Liver (tissue), 7 donors: ENCODE measurements at regions not wholly inside any gene's neighbourhood (a gene's known extent, or its start where the extent isn't known, plus 50 kb on each side); places are given as distances from the start of the nearest gene placed in this dataset.

Source experiments
- DNase-seq: peaks from one replicate; pipeline ENCODE4 v3.0.0-alpha.2; 2017; ENCODE audit warnings: low spot score
- H3K27ac ChIP-seq, 2 donors: one replicate each; pipeline ENCODE4 v1.7.0; 2013; ENCODE audit warnings: inconsistent platforms in 2 of 2, low read length in 2 of 2, control low read depth in 1 of 2, low read depth in 1 of 2, mild to moderate bottlenecking in 1 of 2
- H3K27me3 ChIP-seq, 4 donors: one replicate each; pipeline versions ENCODE4 v1.6.1 to v1.7.0; 2013; ENCODE audit warnings: low read length in 3 of 4, inconsistent platforms in 1 of 4, mild to moderate bottlenecking in 1 of 4, moderate library complexity in 1 of 4; ENCODE audit not compliant: control insufficient read depth in 4 of 4, insufficient read depth in 4 of 4
- H3K36me3 ChIP-seq, 4 donors: one replicate each; pipeline versions ENCODE4 v1.6.1 to v1.7.0; 2013; ENCODE audit warnings: low read length in 3 of 4, mild to moderate bottlenecking in 3 of 4, low read depth in 1 of 4, moderate library complexity in 1 of 4; ENCODE audit not compliant: control insufficient read depth in 4 of 4, insufficient read depth in 3 of 4
- H3K4me1 ChIP-seq, 4 donors: one replicate each; pipeline versions ENCODE4 v1.6.1 to v1.7.0; 2013; ENCODE audit warnings: low read length in 3 of 4, mild to moderate bottlenecking in 3 of 4, moderate library complexity in 1 of 4; ENCODE audit not compliant: control insufficient read depth in 4 of 4, insufficient read depth in 4 of 4
- H3K4me3 ChIP-seq, 3 donors: one replicate each; pipeline versions ENCODE4 v1.6.1 to v1.7.0; 2013; ENCODE audit warnings: low read length in 3 of 3, control low read depth in 1 of 3, low read depth in 1 of 3, mild to moderate bottlenecking in 1 of 3
- H3K9ac ChIP-seq, 2 donors: one replicate each; pipeline ENCODE4 v1.7.0; 2013; ENCODE audit warnings: low read length in 2 of 2, mild to moderate bottlenecking in 2 of 2, moderate library complexity in 2 of 2, control low read depth in 1 of 2, low read depth in 1 of 2
- H3K9me3 ChIP-seq, 4 donors: one replicate each; pipeline versions ENCODE4 v1.6.1 to v1.7.0; 2013; ENCODE audit warnings: low read length in 3 of 4; ENCODE audit not compliant: control insufficient read depth in 4 of 4
- EGR1 ChIP-seq, 2 donors: IDR thresholded peaks; 2 replicates each; pipeline ENCODE4 v1.6.1; 2016 to 2018; ENCODE audit warnings: antibody characterized with exemption in 2 of 2, low read depth in 2 of 2
- FOXA1 ChIP-seq: IDR thresholded peaks from 2 replicates; pipeline ENCODE4 v1.6.1; 2016; ENCODE audit warnings: antibody characterized with exemption
- FOXA2 ChIP-seq: IDR thresholded peaks from 2 replicates; pipeline ENCODE4 v1.6.1; 2016; ENCODE audit warnings: antibody characterized with exemption
- GABPA ChIP-seq, 2 donors: IDR thresholded peaks in 1 of 2; conservative IDR thresholded peaks in 1 of 2; 2 replicates each; pipeline ENCODE4 v1.6.1; 2016; ENCODE audit warnings: antibody characterized with exemption in 2 of 2, mild to moderate bottlenecking in 1 of 2, moderate library complexity in 1 of 2
- MAX ChIP-seq: IDR thresholded peaks from 2 replicates; pipeline ENCODE4 v1.6.1; 2016; ENCODE audit warnings: antibody characterized with exemption
- NR2F2 ChIP-seq: IDR thresholded peaks from 2 replicates; pipeline ENCODE4 v1.6.1; 2016; ENCODE audit warnings: antibody characterized with exemption
- RAD21 ChIP-seq, 2 donors: IDR thresholded peaks; 2 replicates each; pipeline ENCODE4 v1.6.1; 2016; ENCODE audit warnings: antibody characterized with exemption in 2 of 2, mild to moderate bottlenecking in 2 of 2
- RXRA ChIP-seq, 2 donors: IDR thresholded peaks; 2 replicates each; pipeline ENCODE4 v1.6.1; 2017 to 2018; ENCODE audit warnings: antibody characterized with exemption in 2 of 2, mild to moderate bottlenecking in 1 of 2
- SP1 ChIP-seq: IDR thresholded peaks from 2 replicates; pipeline ENCODE4 v1.6.1; 2018; ENCODE audit warnings: antibody characterized with exemption, mild to moderate bottlenecking
- TAF1 ChIP-seq: conservative IDR thresholded peaks from 2 replicates; pipeline ENCODE4 v1.6.1; 2016; ENCODE audit warnings: antibody characterized with exemption, mild to moderate bottlenecking
- YY1 ChIP-seq: IDR thresholded peaks from 2 replicates; pipeline ENCODE4 v1.6.1; 2016; ENCODE audit warnings: antibody characterized with exemption, mild to moderate bottlenecking
- ZBTB33 ChIP-seq: IDR thresholded peaks from 2 replicates; pipeline ENCODE4 v1.6.1; 2016; ENCODE audit warnings: antibody characterized with exemption
- WGBS: extraction: QIAGEN DNeasy Blood & Tissue Kit; methylation state at CpG from one replicate; pipeline ENCODE4 v1.1.7; 2013; 5-methylcytosine and 5-hydroxymethylcytosine counted together
- TF ChIP-seq, protein P1 (sequence below): IDR thresholded peaks from 2 replicates; pipeline ENCODE4 v1.6.1; 2016; ENCODE audit warnings: antibody characterized with exemption
- donor health status: healthy.
- donor health status: healthy.
- donor health status: healthy.
- donor health status: healthy.

DNA sequence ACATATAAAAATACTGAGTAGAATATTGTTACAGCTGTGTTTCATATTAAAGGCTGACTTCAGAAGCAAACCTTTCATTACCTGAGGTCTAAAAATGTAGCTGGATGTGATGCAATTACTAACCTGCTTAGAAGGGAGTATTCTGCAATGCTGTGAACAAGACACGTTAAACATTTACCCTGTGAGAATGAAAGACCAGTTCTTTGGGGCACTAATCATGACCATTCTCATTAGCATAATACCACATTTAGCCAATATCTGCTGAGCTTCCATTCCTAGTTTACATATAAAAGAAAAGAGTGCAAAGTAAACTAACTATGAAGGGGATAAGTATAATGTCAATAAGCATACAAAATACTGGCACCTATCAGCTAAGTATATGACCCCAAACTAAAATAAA is 784.0 kb upstream of the KLHL29 start (continued):
- TF ChIP-seq, protein P1, sequence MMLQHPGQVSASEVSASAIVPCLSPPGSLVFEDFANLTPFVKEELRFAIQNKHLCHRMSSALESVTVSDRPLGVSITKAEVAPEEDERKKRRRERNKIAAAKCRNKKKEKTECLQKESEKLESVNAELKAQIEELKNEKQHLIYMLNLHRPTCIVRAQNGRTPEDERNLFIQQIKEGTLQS: no peak
- TF ChIP-seq RXRA (IDR thresholded peaks at IDR 0.05): no peak

GRCh38 chr2:22604136-22604535 is 780.8 kb upstream of the KLHL29 start:
- 86% methylated on average over 4 of the region's 4 CpGs for whole genome bisulfite sequencing
- H3K27ac ChIP-seq: no peak overlapping the region
- TF ChIP-seq YY1: no peak
- peaks cover 0 to under 1% (median 0%) of the 10 kb centered on the region in 4 donors for H3K27me3 ChIP-seq
- no peak for DNase-seq
- no peaks in the 10 kb centered on the region for H3K9me3 ChIP-seq
- H3K4me3 ChIP-seq: no peak overlapping the region
- no peak overlapping the region for H3K9ac ChIP-seq
- no peaks in the 10 kb centered on the region for H3K36me3 ChIP-seq
- H3K4me1 ChIP-seq: no peaks in the 10 kb centered on the region

DNA sequence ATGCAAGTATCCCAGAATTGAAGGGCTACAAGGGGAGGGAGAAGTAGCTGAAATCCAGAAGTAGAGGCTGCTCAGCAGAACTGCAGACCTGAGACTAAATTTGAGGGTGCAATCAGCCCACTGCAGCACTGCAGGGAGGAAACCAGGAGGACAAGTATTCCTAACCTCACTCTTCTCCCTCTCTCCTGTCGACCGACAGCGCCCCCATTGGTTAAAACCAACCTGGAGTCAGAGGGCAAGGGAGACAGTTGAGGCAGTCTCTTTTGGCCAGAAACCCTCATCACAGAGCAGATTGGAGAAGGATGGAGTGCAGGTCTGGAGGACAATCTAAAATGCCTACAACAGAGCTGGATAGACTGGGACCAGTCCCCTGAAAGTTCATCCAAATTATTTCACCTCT is 768.9 kb upstream of the KLHL29 start:
- H3K27ac ChIP-seq: no peak overlapping the region

GRCh38 chr2:22623620-22624019 is 761.4 kb upstream of the KLHL29 start:
- no peak for TF ChIP-seq FOXA2
- Histone ChIP-seq H3K9ac (no peak overlapping the region), H3K4me1 (no peaks in the 10 kb centered on the region), H3K9me3 (no peaks in the 10 kb centered on the region), H3K27ac (no peak overlapping the region), H3K27me3 (peaks cover 0 to 3% (median 0%) of the 10 kb centered on the region in 4 donors), H3K36me3 (no peaks in the 10 kb centered on the region), H3K4me3 (no peak overlapping the region)
- WGBS: 76% methylated on average over 3 of the region's 3 CpGs
- DNase-seq: no peak

More for the DNA sequence above, 768.9 kb upstream of the KLHL29 start:
- TF ChIP-seq ZBTB33 (no peak), FOXA2 (no peak), MAX (no peak), TAF1 (no peak)
- TF ChIP-seq, protein P1: no peak
- H3K4me3 ChIP-seq: no peak overlapping the region
- no peak for DNase-seq
- H3K36me3 ChIP-seq: no peaks in the 10 kb centered on the region
- no peaks in the 10 kb centered on the region for H3K4me1 ChIP-seq
- H3K9ac ChIP-seq: no peak overlapping the region
- WGBS: 75% methylated on average over 3 of the region's 3 CpGs
- peaks cover 0 to 4% (median 0%) of the 10 kb centered on the region in 4 donors for H3K9me3 ChIP-seq
- H3K27me3 ChIP-seq: peaks cover 0 to 6% (median 0%) of the 10 kb centered on the region in 4 donors

GRCh38 chr2:22626621-22627020 is 758.4 kb upstream of the KLHL29 start:
- 42% methylated on average over 2 of the region's 2 CpGs for whole genome bisulfite sequencing
- Histone ChIP-seq H3K27me3 (peaks cover 0 to 3% (median 0%) of the 10 kb centered on the region in 4 donors), H3K9ac (no peak overlapping the region), H3K4me3 (no peak overlapping the region), H3K27ac (no peak overlapping the region), H3K36me3 (no peaks in the 10 kb centered on the region), H3K4me1 (no peaks in the 10 kb centered on the region), H3K9me3 (no peaks in the 10 kb centered on the region)
- no peak for DNase-seq
- TF ChIP-seq SP1: no peak
- TF ChIP-seq FOXA1: no peak
- no peak for TF ChIP-seq EGR1 (IDR thresholded peaks at IDR 0.05; ENCODE audit: low read depth in 2 of 2)
- no peak for TF ChIP-seq TAF1
- TF ChIP-seq RXRA (IDR thresholded peaks at IDR 0.05): no peak
- TF ChIP-seq GABPA (IDR thresholded peaks at IDR 0.05 in 1 of 2, conservative IDR thresholded peaks at IDR 0.05 in 1 of 2): no peak
- no peak for TF ChIP-seq ZBTB33
- TF ChIP-seq MAX: no peak
- no peak for TF ChIP-seq NR2F2
- no peak for TF ChIP-seq RAD21 (IDR thresholded peaks at IDR 0.05)
